ENCODE measurements at regions not wholly inside any gene's neighbourhood (a gene's known extent, or its start where the extent isn't known, plus 50 kb on each side); places are given as distances from the start of the nearest gene placed in this dataset.

- no peak for DNase-seq (ENCODE audit: unreplicated experiment)
- no peak overlapping the region for H3K27ac Mint-ChIP-seq (ENCODE audit: low read depth, unreplicated experiment)
- peaks cover 10% of the 10 kb centered on the region for H3K9me3 Mint-ChIP-seq (ENCODE audit: unreplicated experiment)
- H3K4me1 Mint-ChIP-seq (ENCODE audit: insufficient read depth, unreplicated experiment), result no peaks in the 10 kb centered on the region
- POLR2A ChIA-PET, result no interaction called here
- BruUV-seq (replicated peaks), result no TSS peak
- H3K27me3 Mint-ChIP-seq (ENCODE audit: insufficient read depth, unreplicated experiment), result no peaks in the 10 kb centered on the region
- CTCF ChIA-PET, result no interaction called here
- TF ChIP-seq CTCF (IDR thresholded peaks at IDR 0.05; ENCODE audit: unreplicated experiment), result no peak
- H3K36me3 Mint-ChIP-seq (ENCODE audit: insufficient read depth, unreplicated experiment), result no peaks in the 10 kb centered on the region
- intact Hi-C loops (cut with micrococcal nuclease), result no loop called here
- no peak overlapping the region for H3K4me3 Mint-ChIP-seq (ENCODE audit: unreplicated experiment)
Measured at GRCh38 chr15:87730706-87731105, 525.8 kb downstream of the NTRK3 start.

- no peak for TF ChIP-seq CTCF (IDR thresholded peaks at IDR 0.05; ENCODE audit: unreplicated experiment)
- Mint-ChIP-seq H3K27me3 (ENCODE audit: insufficient read depth, unreplicated experiment) (no peaks in the 10 kb centered on the region), H3K4me3 (ENCODE audit: unreplicated experiment) (no peak overlapping the region), H3K4me1 (ENCODE audit: insufficient read depth, unreplicated experiment) (no peaks in the 10 kb centered on the region), H3K36me3 (ENCODE audit: insufficient read depth, unreplicated experiment) (no peaks in the 10 kb centered on the region), H3K27ac (ENCODE audit: low read depth, unreplicated experiment) (no peak overlapping the region), H3K9me3 (ENCODE audit: unreplicated experiment) (peaks cover 10% of the 10 kb centered on the region)
- intact Hi-C loops (cut with micrococcal nuclease), result no loop called here
- ChIA-PET POLR2A (no interaction called here), CTCF (interaction anchor here (0.7 kb wide), 1 partner anchor 94 kb away, joined by 3 read pairs; no protein-coding TSS in a partner anchor)
- BruUV-seq (replicated peaks), result no TSS peak
- DNase-seq (ENCODE audit: unreplicated experiment), result no peak
Measured at GRCh38 chr15:87728998-87729397, 527.5 kb downstream of the NTRK3 start.

GRCh38 chr15:87727073-87727472 lies 529.5 kb downstream of the NTRK3 start:
- BruUV-seq (replicated peaks), result no TSS peak
- H3K4me3 Mint-ChIP-seq (ENCODE audit: unreplicated experiment), result no peak overlapping the region
- no peak for TF ChIP-seq CTCF (IDR thresholded peaks at IDR 0.05; ENCODE audit: unreplicated experiment)
- H3K27ac Mint-ChIP-seq (ENCODE audit: low read depth, unreplicated experiment), result no peak overlapping the region
- intact Hi-C loops (cut with micrococcal nuclease), result no loop called here
- ChIA-PET CTCF (interaction anchor here (1.7 kb wide), 1 partner anchor 11 kb away, joined by 3 read pairs; no protein-coding TSS in a partner anchor), POLR2A (no interaction called here)
- no peaks in the 10 kb centered on the region for H3K36me3 Mint-ChIP-seq (ENCODE audit: insufficient read depth, unreplicated experiment)
- H3K4me1 Mint-ChIP-seq (ENCODE audit: insufficient read depth, unreplicated experiment), result no peaks in the 10 kb centered on the region
- H3K9me3 Mint-ChIP-seq (ENCODE audit: unreplicated experiment), result peaks cover 10% of the 10 kb centered on the region
- H3K27me3 Mint-ChIP-seq (ENCODE audit: insufficient read depth, unreplicated experiment), result no peaks in the 10 kb centered on the region
- DNase-seq (ENCODE audit: unreplicated experiment), result no peak

- TF ChIP-seq CTCF (IDR thresholded peaks at IDR 0.05; ENCODE audit: unreplicated experiment), result no peak
- intact Hi-C loops (cut with micrococcal nuclease), result no loop called here
- CTCF ChIA-PET, result no interaction called here
- no peak overlapping the region for H3K27ac Mint-ChIP-seq (ENCODE audit: low read depth, unreplicated experiment)
- BruUV-seq (replicated peaks), result no TSS peak
- no peak for DNase-seq (ENCODE audit: unreplicated experiment)
- no peaks in the 10 kb centered on the region for H3K36me3 Mint-ChIP-seq (ENCODE audit: insufficient read depth, unreplicated experiment)
- H3K27me3 Mint-ChIP-seq (ENCODE audit: insufficient read depth, unreplicated experiment), result no peaks in the 10 kb centered on the region
- no peaks in the 10 kb centered on the region for H3K4me1 Mint-ChIP-seq (ENCODE audit: insufficient read depth, unreplicated experiment)
- no peak overlapping the region for H3K4me3 Mint-ChIP-seq (ENCODE audit: unreplicated experiment)
- H3K9me3 Mint-ChIP-seq (ENCODE audit: unreplicated experiment), result peaks cover 7% of the 10 kb centered on the region
- POLR2A ChIA-PET, result no interaction called here
Measured at GRCh38 chr15:87724330-87724729, 532.2 kb downstream of the NTRK3 start.

Data from MCF 10A (cell line).